DMS 273 (cell line): ENCODE measurements at regions not wholly inside any gene's neighbourhood (a gene's known extent, or its start where the extent isn't known, plus 50 kb on each side); places are given as distances from the start of the nearest gene placed in this dataset.

Experiments
- DNase-seq: peaks from one replicate; lab custom pipeline; 2025; ENCODE audit not compliant: unreplicated experiment; lab: John Stamatoyannopoulos, UW

- DNase-seq, result no peak
Measured at GRCh38 chr9:31071606-31072286, 1312.7 kb upstream of the ACO1 start.

DNA sequence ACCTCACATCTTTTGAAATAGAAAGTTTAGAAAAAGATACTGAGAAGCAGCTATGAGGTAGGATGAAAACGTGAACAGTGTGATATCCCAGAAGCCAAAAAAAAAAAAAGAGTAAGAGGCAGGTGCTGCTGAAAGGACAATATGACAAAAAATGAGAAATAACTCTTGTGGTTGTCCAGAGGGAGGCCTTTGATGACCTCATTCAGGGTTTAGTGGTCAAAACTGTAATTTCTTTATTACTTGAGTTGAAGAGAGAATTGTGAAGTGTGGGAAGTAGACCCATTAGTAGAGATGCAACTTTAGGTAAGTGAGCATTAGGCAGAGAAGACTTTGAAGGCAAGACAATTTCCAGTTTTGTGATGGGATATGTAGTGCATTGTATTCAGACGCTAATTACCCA is 1306.3 kb upstream of the ACO1 start:
- DNase-seq, result no peak

GRCh38 chr9:31084350-31084749 is 1300.1 kb upstream of the ACO1 start:
- DNase-seq, result no peak

DNA sequence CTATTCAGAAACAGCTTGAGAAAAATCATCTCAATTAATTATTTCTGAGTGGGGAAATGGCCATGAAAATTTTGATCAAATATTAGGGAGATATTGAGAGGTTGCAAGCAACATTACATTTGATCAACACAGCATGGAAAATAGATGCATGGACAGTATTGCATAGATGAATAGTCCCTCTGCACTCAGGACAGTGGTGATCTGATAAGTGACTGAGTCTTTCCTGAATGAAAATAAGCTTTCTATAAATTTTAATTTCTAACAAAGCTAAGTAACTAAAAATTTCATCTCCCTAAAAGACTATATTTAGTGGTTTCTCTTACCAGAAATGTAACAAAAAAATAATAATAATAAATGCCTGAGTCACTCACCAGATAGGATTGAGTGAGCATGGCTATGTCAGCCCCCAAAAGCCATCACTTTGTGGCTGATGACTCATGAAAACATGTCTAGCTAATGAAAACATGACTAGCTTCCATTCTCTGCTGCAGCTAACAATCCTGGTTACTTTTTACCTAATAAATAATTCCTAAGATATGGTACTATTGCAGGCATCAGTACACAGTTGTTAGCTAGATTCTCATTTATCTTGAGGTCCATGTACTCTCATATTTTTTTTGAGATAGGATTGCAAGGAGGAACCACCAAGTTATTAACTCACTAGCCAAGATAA is 1294.8 kb upstream of the ACO1 start:
- DNase-seq, result no peak

DNA sequence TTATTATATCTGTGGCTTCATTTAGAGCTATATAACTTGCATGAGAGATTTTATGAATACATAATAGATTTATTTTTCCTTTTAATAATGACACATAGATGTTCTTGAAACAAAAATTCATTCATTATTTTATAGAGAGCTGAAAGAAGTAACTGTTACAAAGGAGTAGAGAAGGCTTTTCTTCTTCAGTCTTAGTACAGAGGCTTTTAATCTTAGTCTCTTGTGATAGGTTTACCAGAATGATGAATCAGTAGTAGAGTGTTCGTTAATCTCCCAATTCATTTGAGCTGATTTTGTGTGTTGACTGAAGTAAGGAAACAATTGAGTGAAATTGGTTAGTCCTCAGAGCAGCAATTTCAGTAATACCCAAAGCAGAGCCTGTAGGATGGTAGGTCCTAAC is 1284.1 kb upstream of the ACO1 start:
- DNase-seq, result no peak

GRCh38 chr9:31103836-31104235 is 1280.6 kb upstream of the ACO1 start:
- DNase-seq, result peak; percentile 10

GRCh38 chr9:31104249-31104648 is 1280.2 kb upstream of the ACO1 start:
- no peak for DNase-seq

DNA sequence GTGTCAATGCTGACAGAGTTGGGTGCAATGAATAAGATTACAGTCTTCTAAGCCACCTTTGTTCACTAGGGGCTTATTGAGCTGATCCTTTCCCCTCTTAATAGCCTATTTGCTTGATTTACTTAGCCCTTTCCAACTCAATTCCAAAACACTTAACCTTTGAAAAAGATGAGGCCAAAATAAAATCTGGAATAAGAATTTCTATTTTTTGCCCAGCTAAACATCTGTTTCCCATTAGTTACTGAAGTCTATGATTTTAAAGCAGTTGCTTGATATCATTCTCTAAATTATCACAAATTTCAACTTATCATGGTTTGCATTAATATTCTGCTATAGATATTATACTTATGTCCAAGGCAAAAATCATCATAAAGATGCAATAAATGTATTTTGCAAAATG is 1272.0 kb upstream of the ACO1 start:
- DNase-seq, result no peak

GRCh38 chr9:31114346-31114745 is 1270.1 kb upstream of the ACO1 start:
- no peak for DNase-seq

DNA sequence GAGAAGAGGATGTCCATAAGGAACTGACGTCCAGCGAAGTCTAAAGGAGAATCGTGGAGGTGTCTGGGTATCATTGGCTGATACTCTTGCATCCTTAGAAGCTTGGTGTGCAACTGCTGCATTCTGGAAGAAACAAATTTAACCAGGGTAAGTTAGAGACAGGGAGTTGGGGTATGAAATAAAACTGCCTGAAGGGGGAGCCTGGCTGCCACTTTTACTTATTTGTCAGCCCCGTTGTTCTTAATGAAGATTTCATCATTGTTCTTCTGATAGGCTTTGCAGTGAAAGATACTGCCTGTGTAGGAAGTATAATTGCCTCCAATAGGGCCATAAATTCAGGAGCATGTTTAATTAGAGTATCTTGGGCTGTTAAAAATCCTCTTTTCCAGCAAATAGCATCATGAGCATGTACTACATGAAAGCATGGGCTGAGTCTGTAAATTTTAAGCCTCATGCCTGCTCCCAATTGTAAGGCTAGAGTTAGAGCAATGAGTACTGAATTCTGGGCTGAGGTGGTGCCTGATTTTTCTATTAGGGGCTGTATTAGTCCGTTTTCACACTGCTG is 1264.5 kb upstream of the ACO1 start:
- peak; percentile 74 for DNase-seq

- DNase-seq, result no peak
Measured at GRCh38 chr9:31124389-31124788, 1260.1 kb upstream of the ACO1 start.

DNA sequence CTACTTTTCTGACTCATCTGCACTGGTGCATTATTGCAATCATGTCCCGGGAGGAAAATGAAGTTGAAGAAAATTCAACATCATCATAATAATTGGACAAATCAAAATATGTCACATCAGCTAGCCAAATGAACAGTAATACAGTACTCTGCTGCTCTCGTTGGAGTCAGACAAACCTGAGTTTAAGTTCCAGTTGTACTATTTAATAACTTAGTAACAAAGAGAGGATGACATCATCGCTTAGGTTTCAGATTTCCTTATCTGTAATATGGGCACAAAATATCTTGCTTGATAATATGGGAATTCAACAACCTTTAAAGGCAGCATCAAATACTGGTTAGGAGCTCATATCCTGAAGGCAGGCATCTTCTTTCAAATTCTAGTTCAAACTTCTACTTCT is 1248.9 kb upstream of the ACO1 start:
- no peak for DNase-seq

DNA sequence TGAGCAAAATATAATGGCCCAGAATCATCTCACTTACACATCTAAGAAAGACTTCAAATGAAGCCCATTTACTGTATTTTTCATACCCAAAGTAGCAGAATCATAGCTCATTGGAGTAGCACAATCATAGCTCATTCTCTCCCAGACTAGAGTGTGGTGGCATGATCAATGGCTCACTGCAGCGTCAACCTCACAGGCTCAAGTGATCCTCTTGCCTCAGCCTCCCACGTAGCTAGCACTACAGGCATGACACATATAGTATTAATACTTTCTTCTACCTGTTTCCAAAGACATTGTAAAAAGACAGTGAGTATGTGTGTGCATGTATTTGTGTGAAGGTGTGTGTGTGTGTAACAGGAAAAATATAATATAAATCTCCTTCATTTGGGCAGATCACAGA is 1247.9 kb upstream of the ACO1 start:
- no peak for DNase-seq

- no peak for DNase-seq
Measured at GRCh38 chr9:31137176-31138160, 1247.0 kb upstream of the ACO1 start.

GRCh38 chr9:31140316-31140715 is 1244.1 kb upstream of the ACO1 start:
- DNase-seq, result peak; percentile 51

- no peak for DNase-seq
Measured at GRCh38 chr9:31142456-31142855, 1242.0 kb upstream of the ACO1 start.

DNA sequence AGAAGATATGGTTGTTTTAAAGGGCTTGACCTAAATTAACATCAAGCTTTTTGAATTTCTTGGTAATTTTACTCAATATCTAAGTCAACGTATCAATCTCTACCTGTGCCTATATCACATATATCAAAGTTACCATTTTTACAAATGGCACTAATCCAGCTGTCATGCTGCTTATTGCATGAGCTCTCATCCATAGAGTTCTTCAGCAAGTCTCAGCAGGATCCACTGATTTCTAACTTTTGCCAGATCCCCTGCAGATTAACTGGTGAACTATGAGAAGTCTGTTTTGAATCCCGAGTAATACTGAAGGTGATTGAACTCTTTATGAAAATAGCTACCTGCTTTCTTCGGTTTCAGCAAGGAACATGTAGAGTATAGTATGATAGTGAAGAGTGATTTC is 1239.8 kb upstream of the ACO1 start:
- peak; percentile 18 for DNase-seq

DNA sequence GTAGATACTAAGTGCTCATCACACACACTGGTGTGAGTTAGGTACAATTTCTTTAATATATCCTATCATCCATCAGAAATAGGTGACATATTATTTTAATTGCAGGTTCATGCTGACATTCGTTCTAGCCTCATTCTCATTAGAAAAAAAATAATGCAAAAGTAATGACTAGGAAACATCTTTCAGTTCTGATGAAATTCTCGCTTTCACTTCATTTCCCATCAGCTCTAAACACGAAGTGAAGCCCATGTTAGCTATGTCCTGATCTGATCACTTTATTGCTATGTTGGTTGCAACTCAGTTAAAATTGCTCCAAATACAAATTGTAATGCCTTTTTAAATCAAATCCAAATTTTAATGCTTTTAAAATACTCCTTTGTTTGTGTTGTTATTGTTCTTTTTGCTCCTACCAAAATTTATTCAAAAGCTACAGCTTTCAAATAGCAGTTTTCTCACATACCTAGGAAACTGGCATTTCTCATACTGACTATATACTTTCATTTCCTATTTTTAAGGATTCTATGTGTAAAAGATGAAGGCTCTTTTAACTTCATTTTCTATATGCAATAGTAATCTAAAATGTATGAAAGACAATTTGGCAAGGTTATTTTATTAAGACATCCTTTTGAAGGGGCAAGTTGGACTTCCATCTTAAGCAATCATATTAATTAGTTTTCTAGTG is 1237.8 kb upstream of the ACO1 start:
- DNase-seq, result no peak

- no peak for DNase-seq
Measured at GRCh38 chr9:31153250-31153840, 1231.1 kb upstream of the ACO1 start.

DNA sequence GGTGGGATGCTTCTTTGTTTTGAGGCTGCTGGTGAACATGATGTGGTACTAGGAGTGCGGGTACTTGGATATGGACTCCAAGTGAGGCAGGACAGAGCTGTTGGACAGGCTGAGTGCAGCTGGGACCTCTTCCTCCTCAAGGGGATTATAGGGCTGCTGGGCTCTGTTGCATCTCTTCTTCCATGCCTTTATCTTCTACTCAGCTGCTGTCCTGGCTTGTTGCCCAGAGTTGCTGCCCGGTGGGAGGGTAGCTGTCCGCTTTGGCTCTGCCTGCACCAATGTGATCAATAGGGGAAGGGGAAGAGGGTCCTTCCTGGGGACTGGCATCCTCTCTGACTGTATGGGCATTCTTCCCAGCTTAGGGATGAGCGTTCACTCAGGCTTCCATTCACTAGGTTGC is 1217.9 kb upstream of the ACO1 start:
- DNase-seq, result peak; percentile 39
